Panc1 (cell line): ENCODE measurements at regions not wholly inside any gene's neighbourhood (a gene's known extent, or its start where the extent isn't known, plus 50 kb on each side); places are given as distances from the start of the nearest gene placed in this dataset.
A peak's percentile ranks its signal among the peaks of the same experiment; 100 is the strongest.

Source experiments
- ATAC-seq: fragments of 200-7000 bp; cut with Tn5 transposase; 2 replicates; pipeline ENCODE4 v1.9.1; 2020; ENCODE audit warnings: mild to moderate bottlenecking, moderate library complexity
- BruUV-seq: library from RNA; stranded (reverse); fragments of 400-500 nt; replicated peaks from 2 replicates; lab custom pipeline; 2021; lab: Mats Ljungman, UMichigan
- CTCF ChIA-PET: fragments of 300-600 bp; sonication (Branson Sonifier 250); formaldehyde crosslinking; loops from one replicate; lab custom pipeline; 2022; ENCODE audit warnings: antibody characterized with exemption; lab: Charles Lee
- POLR2A ChIA-PET: fragments of 300-600 bp; sonication (Branson Sonifier 250); formaldehyde crosslinking; loops from one replicate; lab custom pipeline; 2022; ENCODE audit warnings: antibody characterized with exemption; lab: Charles Lee
- DNase-seq: peaks from one replicate; pipeline ENCODE4 v3.0.0-alpha.2; 2010; ENCODE audit warnings: low read depth, low spot score
- H3K27ac ChIP-seq: 2 replicates; pipeline ENCODE4 v1.5.1; 2011; ENCODE audit warnings: mild to moderate bottlenecking, low read length, inconsistent platforms
- H3K27me3 ChIP-seq: fragments of 200-500 bp; sonication (Bioruptor generic); 2 replicates; pipeline ENCODE4 v1.6.0; 2014; ENCODE audit warnings: low read length, inconsistent platforms; ENCODE audit not compliant: control insufficient read depth, insufficient read depth
- H3K36me3 ChIP-seq: fragments of 200-500 bp; sonication (Bioruptor generic); 2 replicates; pipeline ENCODE4 v1.5.1; 2014; ENCODE audit warnings: inconsistent platforms, mild to moderate bottlenecking, low read length, moderate library complexity; ENCODE audit not compliant: control insufficient read depth, insufficient read depth
- H3K4me1 ChIP-seq: 2 replicates; pipeline ENCODE4 v1.5.1; 2011; ENCODE audit warnings: inconsistent platforms, mild to moderate bottlenecking, low read length, moderate library complexity; ENCODE audit not compliant: control insufficient read depth, insufficient read depth
- H3K4me3 ChIP-seq, 2 experiments: 2 replicates each; pipeline ENCODE4 v1.5.1; 2011 to 2012; ENCODE audit warnings: low read depth in 2 of 2, low read length in 2 of 2, mild to moderate bottlenecking in 2 of 2, inconsistent platforms in 1 of 2, moderate library complexity in 1 of 2
- H3K9me3 ChIP-seq: fragments of 200-500 bp; sonication (Bioruptor generic); 2 replicates; pipeline ENCODE4 v1.5.1; 2014; ENCODE audit warnings: low read depth, mild to moderate bottlenecking, inconsistent platforms, low read length, moderate library complexity; ENCODE audit not compliant: control insufficient read depth, insufficient read depth
- POLR2AphosphoS5 ChIP-seq: IDR thresholded peaks from 2 replicates; pipeline ENCODE4 v1.6.1; 2012; ENCODE audit warnings: mild to moderate bottlenecking, low read depth, low read length, moderate library complexity
- REST ChIP-seq, 2 experiments: IDR thresholded peaks; 2 replicates each; pipeline ENCODE4 v1.6.1; 2011 to 2012; ENCODE audit warnings: low read depth in 2 of 2, control low read depth in 1 of 2, low read length in 1 of 2, mild to moderate bottlenecking in 1 of 2, moderate library complexity in 1 of 2; ENCODE audit not compliant: insufficient read depth in 1 of 2
- SIN3A ChIP-seq: IDR thresholded peaks from 2 replicates; pipeline ENCODE4 v1.6.1; 2012; ENCODE audit warnings: low read depth, mild to moderate bottlenecking, low read length, moderate library complexity, borderline replicate concordance; ENCODE audit not compliant: insufficient read depth
- TCF7L2 ChIP-seq: IDR thresholded peaks from 2 replicates; pipeline ENCODE4 v1.6.1; 2011; ENCODE audit warnings: mild to moderate bottlenecking, low read depth, low read length, inconsistent platforms
- in situ Hi-C: cut with HindIII; loops from 2 replicates; pipeline ENCODE4 v1.10.0; 2016; ENCODE audit warnings: low sequenced_read_pairs, low pct_unique_long_range_greater_than_20kb
- intact Hi-C: fragments of 100-400 bp; cut with micrococcal nuclease; formaldehyde crosslinking; loops from one replicate; pipeline ENCODE4 v1.10.0; 2022; ENCODE audit not compliant: unreplicated experiment
- TF ChIP-seq, protein P1 (sequence below): fragments of 450-650 bp; IDR thresholded peaks from 2 replicates; pipeline ENCODE4 v1.5.1; 2017; ENCODE audit warnings: mild to moderate bottlenecking

GRCh38 chr11:11083441-11083840 is 225.6 kb upstream of the ZBED5 start:
- H3K36me3 ChIP-seq = no peaks in the 10 kb centered on the region
- no peaks in the 10 kb centered on the region for H3K9me3 ChIP-seq
- intact Hi-C loops (no loop called here), in situ Hi-C loops (no loop called here)
- BruUV-seq = no TSS peak
- peaks cover 15% of the 10 kb centered on the region for H3K27me3 ChIP-seq
- POLR2A ChIA-PET = no interaction called here
- no peak overlapping the region for H3K27ac ChIP-seq
- TF ChIP-seq, protein P1, sequence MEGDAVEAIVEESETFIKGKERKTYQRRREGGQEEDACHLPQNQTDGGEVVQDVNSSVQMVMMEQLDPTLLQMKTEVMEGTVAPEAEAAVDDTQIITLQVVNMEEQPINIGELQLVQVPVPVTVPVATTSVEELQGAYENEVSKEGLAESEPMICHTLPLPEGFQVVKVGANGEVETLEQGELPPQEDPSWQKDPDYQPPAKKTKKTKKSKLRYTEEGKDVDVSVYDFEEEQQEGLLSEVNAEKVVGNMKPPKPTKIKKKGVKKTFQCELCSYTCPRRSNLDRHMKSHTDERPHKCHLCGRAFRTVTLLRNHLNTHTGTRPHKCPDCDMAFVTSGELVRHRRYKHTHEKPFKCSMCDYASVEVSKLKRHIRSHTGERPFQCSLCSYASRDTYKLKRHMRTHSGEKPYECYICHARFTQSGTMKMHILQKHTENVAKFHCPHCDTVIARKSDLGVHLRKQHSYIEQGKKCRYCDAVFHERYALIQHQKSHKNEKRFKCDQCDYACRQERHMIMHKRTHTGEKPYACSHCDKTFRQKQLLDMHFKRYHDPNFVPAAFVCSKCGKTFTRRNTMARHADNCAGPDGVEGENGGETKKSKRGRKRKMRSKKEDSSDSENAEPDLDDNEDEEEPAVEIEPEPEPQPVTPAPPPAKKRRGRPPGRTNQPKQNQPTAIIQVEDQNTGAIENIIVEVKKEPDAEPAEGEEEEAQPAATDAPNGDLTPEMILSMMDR = peak; percentile 6; the same call in 1 of the 2 replicates
- no peak for TF ChIP-seq REST (IDR thresholded peaks at IDR 0.05; ENCODE audit: insufficient read depth in 1 of 2, low read depth in 2 of 2, low read length in 1 of 2)
- CTCF ChIA-PET = no interaction called here
- no peaks in the 10 kb centered on the region for H3K4me1 ChIP-seq
- ATAC-seq (no peak), DNase-seq (no peak)
- no peak overlapping the region for H3K4me3 ChIP-seq

DNA sequence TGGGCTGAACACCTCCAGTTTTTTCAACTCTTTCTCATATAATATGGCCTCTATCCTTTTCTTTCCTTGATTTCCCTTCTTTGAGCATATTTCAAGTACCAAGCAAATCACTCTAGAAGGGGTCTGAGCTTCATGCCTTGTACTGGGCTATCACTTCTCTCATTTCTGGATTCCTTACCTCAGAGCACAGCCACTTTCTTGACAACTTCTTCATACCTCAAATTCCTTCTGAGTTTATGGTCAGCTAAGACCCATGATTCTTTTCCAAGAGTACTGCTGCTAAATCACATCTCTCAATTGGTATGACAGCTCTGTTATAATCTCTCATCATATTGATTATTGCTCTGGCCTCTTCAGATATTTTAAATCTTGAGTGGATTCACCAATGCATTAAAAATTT is 224.8 kb upstream of the ZBED5 start:
- DNase-seq = no peak
- no peak for ATAC-seq
- Histone ChIP-seq H3K27me3 (peaks cover 15% of the 10 kb centered on the region), H3K4me3 (no peak overlapping the region), H3K27ac (no peak overlapping the region), H3K4me1 (no peaks in the 10 kb centered on the region), H3K36me3 (no peaks in the 10 kb centered on the region), H3K9me3 (no peaks in the 10 kb centered on the region)
- intact Hi-C loops (no loop called here), in situ Hi-C loops (no loop called here)
- no TSS peak for BruUV-seq
- TF ChIP-seq TCF7L2 (no peak), SIN3A (no peak), POLR2AphosphoS5 (no peak), REST (IDR thresholded peaks at IDR 0.05; ENCODE audit: insufficient read depth in 1 of 2, low read depth in 2 of 2, low read length in 1 of 2) (no peak)
- TF ChIP-seq, protein P1 = no peak
- CTCF ChIA-PET = no interaction called here
- POLR2A ChIA-PET = no interaction called here
